ENCODE measurements at regions not wholly inside any gene's neighbourhood (a gene's known extent, or its start where the extent isn't known, plus 50 kb on each side); places are given as distances from the start of the nearest gene placed in this dataset.

- TF ChIP-seq FOXK1 (CRISPR knock-in tag; IDR thresholded peaks at IDR 0.05; ENCODE audit: borderline replicate concordance, low read depth) = no peak
- no peak for TF ChIP-seq SRSF4 (IDR thresholded peaks at IDR 0.05; ENCODE audit: low read depth, low read length, poor library complexity, severe bottlenecking)
- no peak for TF ChIP-seq ZNF709 (CRISPR knock-in tag; IDR thresholded peaks at IDR 0.05)
- no peak for TF ChIP-seq PBX3 (CRISPR knock-in tag; IDR thresholded peaks at IDR 0.05; ENCODE audit: borderline replicate concordance)
Observed at GRCh38 chr21:36265431-36265830, 54.6 kb upstream of the MORC3 start.

All from HepG2 (cell line).